NCI-H460 (cell line): ENCODE measurements at regions not wholly inside any gene's neighbourhood (a gene's known extent, or its start where the extent isn't known, plus 50 kb on each side); places are given as distances from the start of the nearest gene placed in this dataset.
"Not testable (repeated sequence)": the region's sequence is repeated elsewhere in the genome, so short reads cannot be mapped to it uniquely, and the experiment has no call there.

ENCODE experiments used
- DNase-seq: peaks from one replicate; pipeline ENCODE4 v3.0.0-alpha.2; 2016; ENCODE audit warnings: low read depth; ENCODE audit errors: extremely low read depth

DNA sequence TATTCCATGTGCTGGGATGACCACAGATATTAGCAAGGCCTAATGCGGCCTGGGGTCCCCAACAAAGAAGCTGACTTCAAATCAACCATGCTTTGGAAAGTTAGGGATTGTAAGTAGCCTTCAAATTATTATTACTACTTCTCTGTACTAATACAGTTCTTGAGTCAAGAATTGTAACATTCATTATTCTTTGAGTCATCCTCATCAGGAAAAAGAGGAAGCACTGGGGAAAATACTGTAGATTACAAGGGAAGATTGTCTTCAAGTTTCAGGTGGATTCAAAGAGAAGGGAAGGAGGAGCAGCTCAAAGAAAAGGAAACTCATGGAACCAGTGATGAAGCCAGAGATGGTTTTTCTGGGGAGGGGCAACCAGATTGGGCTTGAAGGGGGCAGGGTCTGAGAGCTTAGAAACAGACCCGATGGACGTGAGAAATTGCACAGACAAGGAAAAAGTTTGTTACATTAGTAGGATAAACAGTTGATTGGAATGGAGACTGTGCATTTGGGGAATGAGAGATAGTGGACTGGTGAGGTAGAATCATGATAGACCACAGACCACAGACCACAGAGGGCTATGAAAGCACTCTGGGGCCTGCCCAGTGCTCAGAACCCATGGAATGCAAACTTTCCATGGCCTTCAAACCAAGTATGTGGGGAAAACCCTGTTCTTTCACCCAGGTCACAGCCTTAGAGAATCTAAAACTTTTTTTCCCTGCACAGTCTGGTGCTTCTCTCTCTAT lies 209.9 kb downstream of the ZNF365 start:
- DNase-seq = no peak

- no peak for DNase-seq
Measured at GRCh38 chr10:62584731-62585130, 210.6 kb downstream of the ZNF365 start.

GRCh38 chr10:62585211-62585775 lies 211.1 kb downstream of the ZNF365 start:
- DNase-seq = no peak

DNA sequence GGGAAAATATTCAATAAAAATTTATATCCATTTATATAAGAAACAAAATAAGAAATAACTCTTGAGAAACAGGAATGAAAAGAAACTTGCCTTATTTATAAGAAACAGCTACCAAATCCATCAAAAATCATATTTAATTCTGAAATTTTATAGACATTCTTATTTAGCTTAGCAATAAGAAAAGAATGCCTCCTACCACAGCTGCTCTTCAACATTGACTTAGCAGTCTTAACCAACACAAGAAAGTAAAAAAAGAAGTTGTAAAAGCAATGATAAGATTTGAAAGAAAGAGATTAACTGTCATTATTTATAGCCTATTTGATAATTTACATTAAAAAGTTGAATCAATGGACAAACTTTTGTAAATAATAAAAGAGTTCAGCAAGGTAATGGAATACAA lies 212.8 kb downstream of the ZNF365 start:
- no peak for DNase-seq

- no peak for DNase-seq
Measured at GRCh38 chr10:62588116-62588515, 213.9 kb downstream of the ZNF365 start.

DNA sequence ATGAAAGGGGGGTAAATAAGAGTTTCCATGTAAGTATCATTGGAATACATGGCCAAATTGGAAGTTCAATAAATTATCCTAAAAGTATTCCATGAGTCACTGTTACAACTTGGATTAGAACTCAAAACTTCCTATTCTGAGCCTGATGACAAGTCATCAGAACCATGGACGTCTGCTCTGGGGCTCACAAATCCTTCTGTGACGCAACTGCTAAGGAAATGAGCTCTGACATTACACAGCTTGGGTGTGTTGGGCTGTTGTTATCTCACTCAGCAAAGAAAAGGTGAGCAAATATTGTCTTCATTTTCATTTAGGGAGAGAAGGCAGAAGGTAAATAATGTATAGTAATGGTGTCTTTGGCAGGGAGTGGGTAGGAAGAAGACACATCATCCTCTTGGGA lies 214.8 kb upstream of the ADO start:
- DNase-seq = no peak

- DNase-seq = no peak
Measured at GRCh38 chr10:62590306-62590705, 214.2 kb upstream of the ADO start.

DNA sequence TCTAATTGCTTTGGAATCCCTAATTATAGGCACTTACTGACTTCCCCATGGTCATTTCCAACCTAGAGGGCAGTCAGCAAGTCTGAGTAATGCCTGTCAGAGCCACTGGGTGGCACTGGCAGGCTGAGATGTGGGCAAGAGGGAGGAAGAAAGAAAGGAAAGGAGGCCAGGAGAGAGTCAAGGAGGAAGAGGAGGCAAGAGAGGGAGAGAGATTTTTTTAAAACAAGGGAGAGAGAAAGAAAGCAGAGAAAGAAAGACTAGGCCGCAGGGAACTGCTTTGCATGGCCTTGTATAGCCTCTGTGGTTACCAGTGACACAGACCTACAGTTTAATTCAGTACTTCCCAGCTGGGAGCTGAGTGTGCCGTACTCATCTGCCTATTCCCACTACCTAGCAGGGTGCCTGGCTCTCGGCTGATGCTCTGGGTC lies 210.4 kb upstream of the ADO start:
- DNase-seq = peak; percentile 63

- DNase-seq = no peak
Measured at GRCh38 chr10:62597226-62597625, 207.3 kb upstream of the ADO start.

DNA sequence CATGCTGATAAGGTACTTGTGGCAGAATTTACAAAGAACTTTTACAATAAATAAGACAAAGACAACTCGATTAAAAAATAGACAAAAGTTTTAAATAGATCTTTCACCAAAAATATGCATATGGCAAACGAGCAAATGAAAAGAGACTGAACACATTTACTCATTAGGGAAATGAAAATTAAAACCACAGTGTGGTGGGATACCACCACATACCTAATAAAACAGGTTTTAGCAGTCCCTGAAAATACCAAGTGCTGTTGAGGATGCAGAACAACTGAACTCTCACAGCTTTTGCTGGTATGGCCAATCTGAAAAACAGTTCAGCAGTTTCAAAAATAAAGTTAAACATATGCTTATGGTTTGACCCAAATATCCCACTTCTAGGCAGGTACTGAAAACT lies 205.4 kb upstream of the ADO start:
- DNase-seq = no peak

- not testable (repeated sequence) for DNase-seq
Measured at GRCh38 chr10:62606551-62606950, 198.0 kb upstream of the ADO start.

DNA sequence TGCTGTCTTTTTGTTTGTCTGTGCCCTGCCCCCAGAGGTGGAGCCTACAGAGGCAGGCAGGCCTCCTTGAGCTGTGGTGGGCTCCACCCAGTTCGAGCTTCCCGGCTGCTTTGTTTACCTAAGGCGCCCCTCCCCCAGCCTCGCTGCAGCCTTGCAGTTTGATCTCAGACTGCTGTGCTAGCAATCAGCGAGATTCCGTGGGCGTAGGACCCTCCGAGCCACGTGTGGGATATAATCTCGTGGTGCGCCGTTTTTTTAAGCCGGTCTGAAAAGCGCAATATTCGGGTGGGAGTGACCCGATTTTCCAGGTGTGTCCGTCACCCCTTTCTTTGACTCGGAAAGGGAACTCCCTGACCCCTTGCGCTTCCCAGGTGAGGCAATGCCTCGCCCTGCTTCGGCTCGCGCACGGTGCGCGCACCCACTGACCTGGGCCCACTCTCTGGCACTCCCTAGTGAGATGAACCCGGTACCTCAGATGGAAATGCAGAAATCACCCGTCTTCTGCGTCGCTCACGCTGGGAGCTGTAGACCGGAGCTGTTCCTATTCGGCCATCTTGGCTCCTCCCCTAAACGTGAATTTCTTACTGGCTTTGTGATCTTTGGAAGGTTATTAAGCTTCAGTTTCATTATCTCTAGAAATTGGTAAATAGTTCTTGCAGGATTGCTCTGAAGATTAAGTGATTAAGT lies 196.2 kb upstream of the ADO start:
- not testable (repeated sequence) for DNase-seq

DNA sequence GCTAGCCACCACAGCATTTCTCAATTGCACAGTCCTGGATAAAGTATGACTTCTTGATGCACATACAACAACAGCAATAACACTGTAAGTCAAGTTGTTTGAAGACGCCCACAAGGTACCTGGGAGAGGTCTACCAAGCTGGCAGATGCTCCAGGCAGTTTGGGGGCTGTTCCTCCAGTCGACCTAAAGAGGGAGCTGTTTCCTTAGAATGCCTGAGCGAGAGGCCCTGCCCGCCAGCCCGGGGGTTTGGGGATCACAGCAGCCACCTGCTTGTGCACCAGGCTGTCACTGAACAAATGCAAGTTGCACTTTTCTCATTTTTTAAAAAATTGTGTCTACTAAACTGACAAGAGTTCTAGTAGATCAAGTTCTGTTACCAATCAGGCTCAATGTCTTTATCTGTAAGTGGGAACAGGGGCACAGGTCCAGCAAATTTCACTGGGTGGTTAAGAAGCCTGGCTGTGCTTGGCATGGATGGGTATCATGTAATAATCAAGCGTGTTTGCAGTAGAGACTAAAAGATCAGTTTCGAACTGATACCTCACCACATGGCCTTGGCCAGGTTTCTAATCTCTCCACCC lies 193.8 kb upstream of the ADO start:
- DNase-seq = peak; percentile 56

GRCh38 chr10:62613424-62613823 lies 191.1 kb upstream of the ADO start:
- DNase-seq = no peak

DNA sequence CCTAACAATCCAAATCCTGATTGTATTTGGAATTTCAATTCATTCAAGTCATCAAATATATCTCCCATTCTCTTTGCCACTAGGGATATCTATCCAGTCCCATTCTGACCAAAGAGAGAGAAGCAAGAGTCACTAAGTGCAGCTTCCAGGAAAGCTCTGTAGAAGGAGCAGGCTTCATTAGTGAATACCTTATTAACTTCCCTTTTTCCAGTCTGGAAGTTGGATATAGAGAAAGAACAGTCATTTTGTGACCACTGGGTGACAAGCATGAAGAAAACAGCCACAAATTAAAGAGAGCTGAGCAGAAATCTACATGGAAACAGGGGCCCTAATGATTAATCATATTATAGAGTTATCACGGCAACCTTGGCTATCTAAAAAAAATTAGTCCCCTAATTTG lies 190.7 kb upstream of the ADO start:
- no peak for DNase-seq

- no peak for DNase-seq
Measured at GRCh38 chr10:62614389-62615157, 189.9 kb upstream of the ADO start.

GRCh38 chr10:62616885-62617590 lies 187.5 kb upstream of the ADO start:
- no peak for DNase-seq

- DNase-seq = no peak
Measured at GRCh38 chr10:62617652-62618051, 186.9 kb upstream of the ADO start.

DNA sequence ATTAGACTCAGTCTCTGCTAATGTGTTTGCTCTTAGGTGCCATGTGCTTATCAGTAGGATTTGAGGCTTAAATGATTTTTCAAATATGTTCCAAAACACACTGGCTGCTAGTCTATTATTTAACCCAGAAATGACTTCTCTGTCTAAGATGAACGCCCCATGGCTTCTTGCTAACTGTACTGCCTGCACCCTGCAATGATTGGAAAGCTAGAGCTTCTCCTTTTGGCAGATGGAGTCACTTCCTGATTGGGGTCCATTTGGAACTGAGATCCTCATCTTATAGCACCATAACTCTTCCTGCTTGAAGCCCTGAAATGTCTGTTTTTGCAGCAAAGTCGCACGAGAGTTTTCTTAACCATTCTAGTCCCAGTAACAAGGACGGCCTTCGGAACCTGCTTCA lies 186.5 kb upstream of the ADO start:
- DNase-seq = no peak
